Immature natural killer cell (primary cell): ENCODE measurements at regions not wholly inside any gene's neighbourhood (a gene's known extent, or its start where the extent isn't known, plus 50 kb on each side); places are given as distances from the start of the nearest gene placed in this dataset.

Experiments
- DNase-seq, 3 donors: peaks; one replicate each; pipeline ENCODE4 v3.0.0; 2022; ENCODE audit warnings: mixed read lengths in 1 of 3
- H3K27ac Mint-ChIP-seq, 6 donors: one replicate each; pipeline ENCODE4 v1.8.0; 2020; ENCODE audit warnings: mixed read lengths in 6 of 6, mild to moderate bottlenecking in 5 of 6, inconsistent platforms in 4 of 6, moderate library complexity in 3 of 6
- H3K27me3 Mint-ChIP-seq, 3 donors: one replicate each; pipeline ENCODE4 v1.8.0; 2020 to 2021; ENCODE audit warnings: low read depth in 3 of 3, mild to moderate bottlenecking in 3 of 3, mixed read lengths in 3 of 3, moderate library complexity in 3 of 3, inconsistent platforms in 1 of 3
- H3K36me3 Mint-ChIP-seq, 3 donors: one replicate each; pipeline ENCODE4 v1.8.0; 2020; ENCODE audit warnings: mixed read lengths in 3 of 3, inconsistent platforms in 2 of 3, mild to moderate bottlenecking in 2 of 3
- H3K4me1 Mint-ChIP-seq, 2 donors: one replicate each; pipeline ENCODE4 v1.8.0; 2020; ENCODE audit warnings: inconsistent platforms in 2 of 2, mild to moderate bottlenecking in 2 of 2, mixed read lengths in 2 of 2, moderate library complexity in 1 of 2
- H3K4me3 Mint-ChIP-seq, 5 donors: one replicate each; pipeline ENCODE4 v1.8.0; 2020; ENCODE audit warnings: mild to moderate bottlenecking in 5 of 5, mixed read lengths in 5 of 5, inconsistent platforms in 3 of 5, moderate library complexity in 3 of 5
- H3K9me3 Mint-ChIP-seq, 6 donors: one replicate each; pipeline ENCODE4 v1.8.0; 2020; ENCODE audit warnings: mild to moderate bottlenecking in 6 of 6, mixed read lengths in 6 of 6, inconsistent platforms in 4 of 6, moderate library complexity in 3 of 6

GRCh38 chr1:109814223-109814622 is 50.5 kb upstream of the EPS8L3 start:
- Mint-ChIP-seq H3K4me3 (no peak overlapping the region), H3K9me3 (peaks cover 0 to 5% (median 0%) of the 10 kb centered on the region in 6 donors), H3K4me1 (no peaks in the 10 kb centered on the region), H3K27ac (no peak overlapping the region), H3K36me3 (peaks cover 0 to 8% (median 3%) of the 10 kb centered on the region in 3 donors), H3K27me3 (peaks cover 0 to 7% (median 0%) of the 10 kb centered on the region in 3 donors)
- DNase-seq, result no peak
